ENCODE measurements at regions not wholly inside any gene's neighbourhood (a gene's known extent, or its start where the extent isn't known, plus 50 kb on each side); places are given as distances from the start of the nearest gene placed in this dataset.

GRCh38 chr3:177358091-177358976, 161.1 kb upstream of the TBL1XR1 start (continued):
- TF ChIP-seq ZSCAN21 (CRISPR knock-in tag; IDR thresholded peaks at IDR 0.05; ENCODE audit: borderline replicate concordance) (no peak; the same call in 1 of the 2 replicates), TOPORS (CRISPR knock-in tag; IDR thresholded peaks at IDR 0.05) (no peak), KDM3A (CRISPR knock-in tag; IDR thresholded peaks at IDR 0.05; ENCODE audit: low read depth) (no peak), SRSF1 (optimal IDR thresholded peaks at IDR 0.05; ENCODE audit: low read depth, low read length) (peak; percentile 6), ZNF136 (CRISPR knock-in tag; IDR thresholded peaks at IDR 0.05; ENCODE audit: low read depth) (no peak), KDM5A (IDR thresholded peaks at IDR 0.05; ENCODE audit: borderline replicate concordance, low read length) (no peak; the same call in 1 of the 2 replicates), TFDP2 (CRISPR knock-in tag; IDR thresholded peaks at IDR 0.05) (peak; percentile 83), HIVEP1 (CRISPR knock-in tag; IDR thresholded peaks at IDR 0.05) (no peak), RFXANK (CRISPR knock-in tag; IDR thresholded peaks at IDR 0.05) (0 out of 2 replicates have a peak, but pooled peaks have one; percentile 8), FOXO1 (CRISPR knock-in tag; IDR thresholded peaks at IDR 0.05) (peak; percentile 27; the same call in 1 of the 2 replicates), PHF21A (CRISPR knock-in tag; IDR thresholded peaks at IDR 0.05) (peak; percentile 65), SOX6 (IDR thresholded peaks at IDR 0.05) (no peak), SOX6 (CRISPR knock-in tag; IDR thresholded peaks at IDR 0.05) (peak; percentile 83), PHF8 (CRISPR knock-in tag; IDR thresholded peaks at IDR 0.05) (peak; percentile 27), YEATS2 (CRISPR knock-in tag; IDR thresholded peaks at IDR 0.05; ENCODE audit: borderline replicate concordance) (0 out of 2 replicates have a peak, but pooled peaks have one; percentile 39), ZNF431 (CRISPR knock-in tag; IDR thresholded peaks at IDR 0.05; ENCODE audit: borderline replicate concordance, low read depth) (0 out of 2 replicates have a peak, but pooled peaks have one; percentile 51), SMYD3 (CRISPR knock-in tag; IDR thresholded peaks at IDR 0.05) (no peak), ZNF446 (CRISPR knock-in tag; IDR thresholded peaks at IDR 0.05) (no peak), ZNF766 (CRISPR knock-in tag; IDR thresholded peaks at IDR 0.05; ENCODE audit: borderline replicate concordance) (no peak), KMT2A (CRISPR knock-in tag; IDR thresholded peaks at IDR 0.05) (no peak), ZNF569 (CRISPR knock-in tag; IDR thresholded peaks at IDR 0.05; ENCODE audit: borderline replicate concordance) (no peak), ZBTB42 (CRISPR knock-in tag; IDR thresholded peaks at IDR 0.05) (no peak), JUND (CRISPR knock-in tag; IDR thresholded peaks at IDR 0.05) (no peak), STAG1 (CRISPR knock-in tag; IDR thresholded peaks at IDR 0.05) (peak; percentile 30; the same call in 1 of the 2 replicates), PAXIP1 (CRISPR knock-in tag; conservative IDR thresholded peaks at IDR 0.05) (peak; percentile 43; the same call in 1 of the 2 replicates), RARA (CRISPR knock-in tag; IDR thresholded peaks at IDR 0.05) (peak; percentile 69)
